ENCODE measurements at regions not wholly inside any gene's neighbourhood (a gene's known extent, or its start where the extent isn't known, plus 50 kb on each side); places are given as distances from the start of the nearest gene placed in this dataset.

- H3K4me3 ChIP-seq (ENCODE audit: low read depth, low read length), result no peak overlapping the region
- no peak for DNase-seq (ENCODE audit: low read depth)
- TF ChIP-seq CTCF (IDR thresholded peaks at IDR 0.05; ENCODE audit: low read depth, low read length, missing control alignments), result no peak
Observed at GRCh38 chr11:15793043-15793996, 563.0 kb downstream of the SOX6 start.

GRCh38 chr11:15794361-15795150 is 561.8 kb downstream of the SOX6 start:
- no peak for DNase-seq (ENCODE audit: low read depth)
- no peak for TF ChIP-seq CTCF (IDR thresholded peaks at IDR 0.05; ENCODE audit: low read depth, low read length, missing control alignments)
- H3K4me3 ChIP-seq (ENCODE audit: low read depth, low read length), result no peak overlapping the region

GRCh38 chr11:15795378-15795777 is 561.0 kb downstream of the SOX6 start:
- H3K4me3 ChIP-seq (ENCODE audit: low read depth, low read length), result no peak overlapping the region
- no peak for DNase-seq (ENCODE audit: low read depth)
- TF ChIP-seq CTCF (IDR thresholded peaks at IDR 0.05; ENCODE audit: low read depth, low read length, missing control alignments), result no peak

GRCh38 chr11:15800111-15800800 is 556.1 kb downstream of the SOX6 start:
- TF ChIP-seq CTCF (IDR thresholded peaks at IDR 0.05; ENCODE audit: low read depth, low read length, missing control alignments), result no peak
- no peak for DNase-seq (ENCODE audit: low read depth)
- no peak overlapping the region for H3K4me3 ChIP-seq (ENCODE audit: low read depth, low read length)

GRCh38 chr11:15801126-15801525 is 555.2 kb downstream of the SOX6 start:
- no peak for DNase-seq (ENCODE audit: low read depth)
- TF ChIP-seq CTCF (IDR thresholded peaks at IDR 0.05; ENCODE audit: low read depth, low read length, missing control alignments), result no peak
- H3K4me3 ChIP-seq (ENCODE audit: low read depth, low read length), result no peak overlapping the region

GRCh38 chr11:15801616-15802015 is 554.7 kb downstream of the SOX6 start:
- no peak for DNase-seq (ENCODE audit: low read depth)
- no peak for TF ChIP-seq CTCF (IDR thresholded peaks at IDR 0.05; ENCODE audit: low read depth, low read length, missing control alignments)
- no peak overlapping the region for H3K4me3 ChIP-seq (ENCODE audit: low read depth, low read length)
